SK-N-SH (cell line): ENCODE measurements at regions not wholly inside any gene's neighbourhood (a gene's known extent, or its start where the extent isn't known, plus 50 kb on each side); places are given as distances from the start of the nearest gene placed in this dataset.

Source experiments
- CTCF ChIA-PET: fragments of 300-600, 350-600 bp; formaldehyde crosslinking; extraction: SDS; loops from one replicate; lab custom pipeline; 2021; lab: Yijun Ruan, JAX
- POLR2A ChIA-PET: fragments of 350-600 bp; sonication (Branson Sonifier 250); formaldehyde crosslinking; extraction: SDS; loops from one replicate; lab custom pipeline; 2020; ENCODE audit warnings: antibody characterized with exemption, inconsistent platforms; lab: Yijun Ruan, JAX
- DNase-seq: peaks from one replicate; pipeline ENCODE4 v3.0.0; 2012
- H2AFZ ChIP-seq: fragments of 200-600 bp; sonication (generic); 2 replicates; pipeline ENCODE4 v1.8.1; 2016; ENCODE audit warnings: antibody characterized with exemption, mild to moderate bottlenecking, low read depth
- H3F3A ChIP-seq: fragments of 200-600 bp; sonication (generic); replicated peaks from 2 replicates; pipeline ENCODE3; 2016; ENCODE audit warnings: antibody characterized with exemption, mild to moderate bottlenecking; ENCODE audit not compliant: insufficient read depth
- H3K27ac ChIP-seq, 2 experiments: fragments of 200-500 bp in 1 of 2; fragments of 200-600 bp in 1 of 2; sonication (Bioruptor generic) in 1 of 2; sonication (generic), shearing (Covaris generic) in 1 of 2; 2 replicates each; pipeline versions ENCODE4 v1.5.1 to v1.6.1; 2014 to 2016; ENCODE audit warnings: low read depth in 2 of 2, inconsistent platforms in 1 of 2, low read length in 1 of 2, mild to moderate bottlenecking in 1 of 2, mixed read lengths in 1 of 2
- H3K27me3 ChIP-seq: fragments of 200-600 bp; sonication (generic), shearing (Covaris generic); 2 replicates; pipeline ENCODE4 v1.6.1; 2016; ENCODE audit warnings: mixed run types; ENCODE audit not compliant: insufficient read depth
- H3K36me3 ChIP-seq, 2 experiments: fragments of 200-500 bp in 1 of 2; fragments of 200-600 bp in 1 of 2; sonication (Bioruptor generic) in 1 of 2; sonication (generic) in 1 of 2; replicated peaks in 1 of 2; 2 replicates each; pipeline versions ENCODE3 to v1.5.1; 2014 to 2016; ENCODE audit warnings: low read length in 1 of 2, mild to moderate bottlenecking in 1 of 2; ENCODE audit not compliant: insufficient read depth in 2 of 2, control insufficient read depth in 1 of 2
- H3K4me1 ChIP-seq, 2 experiments: fragments of 200-500 bp in 1 of 2; fragments of 200-600 bp in 1 of 2; sonication (Bioruptor generic) in 1 of 2; sonication (generic), shearing (Covaris generic) in 1 of 2; 2 replicates each; pipeline versions ENCODE4 v1.5.1 to v1.6.1; 2014 to 2016; ENCODE audit warnings: low read depth in 1 of 2, low read length in 1 of 2, mixed run types in 1 of 2; ENCODE audit not compliant: insufficient read depth in 2 of 2, control insufficient read depth in 1 of 2
- H3K4me2 ChIP-seq: fragments of 200-600 bp; sonication (generic), shearing (Covaris generic); 2 replicates; pipeline ENCODE4 v1.6.1; 2017; ENCODE audit warnings: mixed run types
- H3K4me3 ChIP-seq, 2 experiments: fragments of 200-500 bp in 1 of 2; fragments of 200-600 bp in 1 of 2; sonication (Bioruptor generic) in 1 of 2; sonication (generic), shearing (Covaris generic) in 1 of 2; 2 replicates each; pipeline versions ENCODE4 v1.5.1 to v1.8.1; 2014 to 2016; ENCODE audit warnings: low read depth in 2 of 2, inconsistent platforms in 1 of 2, low read length in 1 of 2, mild to moderate bottlenecking in 1 of 2, mixed read lengths in 1 of 2, moderate library complexity in 1 of 2
- H3K79me2 ChIP-seq: fragments of 200-600 bp; sonication (generic); 2 replicates; pipeline ENCODE4 v1.8.1; 2017; ENCODE audit warnings: mild to moderate bottlenecking; ENCODE audit not compliant: insufficient read depth
- H3K9ac ChIP-seq: fragments of 200-600 bp; sonication (generic); 2 replicates; pipeline ENCODE4 v1.6.1; 2017; ENCODE audit warnings: mixed run types
- H3K9me2 ChIP-seq: fragments of 200-600 bp; sonication (generic); 2 replicates; pipeline ENCODE4 v1.6.1; 2017; ENCODE audit warnings: mixed run types
- H3K9me3 ChIP-seq: fragments of 200-600 bp; sonication (generic); 2 replicates; pipeline ENCODE4 v1.6.1; 2017; ENCODE audit warnings: mixed run types, mild to moderate bottlenecking, moderate library complexity
- H4K20me1 ChIP-seq: fragments of 200-600 bp; sonication (generic); 2 replicates; pipeline ENCODE4 v1.6.1; 2017; ENCODE audit warnings: mild to moderate bottlenecking, mixed run types; ENCODE audit not compliant: insufficient read depth
- CTCF ChIP-seq: fragments of 200-600 bp; sonication (generic); IDR thresholded peaks from 2 replicates; pipeline ENCODE4 v1.6.1; 2017; ENCODE audit warnings: antibody characterized with exemption, mild to moderate bottlenecking, moderate library complexity
- ELF1 ChIP-seq: IDR thresholded peaks from 2 replicates; pipeline ENCODE4 v1.4.0; 2012
- FOSL2 ChIP-seq: IDR thresholded peaks from 2 replicates; pipeline ENCODE4 v1.4.0; 2012; ENCODE audit warnings: low read depth, mild to moderate bottlenecking, moderate library complexity, borderline replicate concordance
- FOXM1 ChIP-seq: IDR thresholded peaks from 2 replicates; pipeline ENCODE4 v1.4.0; 2012; ENCODE audit warnings: low read depth, mild to moderate bottlenecking
- GABPA ChIP-seq: IDR thresholded peaks from 2 replicates; pipeline ENCODE4 v1.4.0; 2012; ENCODE audit warnings: low read depth, mild to moderate bottlenecking
- GATA2 ChIP-seq: sonication (generic); formaldehyde crosslinking; IDR thresholded peaks from 2 replicates; pipeline ENCODE4 v1.5.0; 2020; ENCODE audit warnings: mild to moderate bottlenecking, missing genetic modification reagents
- JUND ChIP-seq: IDR thresholded peaks from 2 replicates; pipeline ENCODE4 v1.4.0; 2012
- MAX ChIP-seq: IDR thresholded peaks from 2 replicates; pipeline ENCODE4 v1.4.0; 2012; ENCODE audit warnings: low read depth
- POLR2AphosphoS5 ChIP-seq: IDR thresholded peaks from 2 replicates; pipeline ENCODE4 v1.6.1; 2012; ENCODE audit warnings: low read depth, low read length
- RAD21 ChIP-seq: IDR thresholded peaks from 2 replicates; pipeline ENCODE4 v1.6.1; 2012; ENCODE audit warnings: mild to moderate bottlenecking, low read length
- RCOR1 ChIP-seq: fragments of 150-350 bp; IDR thresholded peaks from 2 replicates; pipeline ENCODE4 v1.6.1; 2017; ENCODE audit warnings: antibody characterized with exemption, low read length
- RFX5 ChIP-seq: IDR thresholded peaks from 2 replicates; pipeline ENCODE4 v1.6.1; 2012; ENCODE audit warnings: mild to moderate bottlenecking, improper control_type of control experiment, low read length
- RXRA ChIP-seq: IDR thresholded peaks from 2 replicates; pipeline ENCODE4 v1.4.0; 2012; ENCODE audit warnings: low read depth, mild to moderate bottlenecking, borderline replicate concordance
- TAF1 ChIP-seq: IDR thresholded peaks from 2 replicates; pipeline ENCODE4 v1.6.1; 2012; ENCODE audit warnings: low read depth, mild to moderate bottlenecking, low read length, moderate library complexity, borderline replicate concordance
- TEAD4 ChIP-seq: IDR thresholded peaks from 2 replicates; pipeline ENCODE4 v1.4.0; 2012; ENCODE audit warnings: mild to moderate bottlenecking, borderline replicate concordance; ENCODE audit not compliant: insufficient read depth
- WGBS: methylation state at CpG from one replicate; pipeline ENCODE4 v1.1.6; 2017; ENCODE audit warnings: low lambda C conversion rate; 5-methylcytosine and 5-hydroxymethylcytosine counted together
- TF ChIP-seq, protein P1 (sequence below): IDR thresholded peaks from 2 replicates; pipeline ENCODE4 v1.4.0; 2012; ENCODE audit warnings: low read depth, borderline replicate concordance
- TF ChIP-seq, protein P2 (sequence below): IDR thresholded peaks from 2 replicates; pipeline ENCODE4 v1.4.0; 2012; ENCODE audit warnings: low read depth, borderline replicate concordance

GRCh38 chr2:58598171-58598570 lies 357.0 kb upstream of the FANCL start (continued):
- TF ChIP-seq RXRA = no peak
- no peak for TF ChIP-seq RAD21
- TF ChIP-seq, protein P1, sequence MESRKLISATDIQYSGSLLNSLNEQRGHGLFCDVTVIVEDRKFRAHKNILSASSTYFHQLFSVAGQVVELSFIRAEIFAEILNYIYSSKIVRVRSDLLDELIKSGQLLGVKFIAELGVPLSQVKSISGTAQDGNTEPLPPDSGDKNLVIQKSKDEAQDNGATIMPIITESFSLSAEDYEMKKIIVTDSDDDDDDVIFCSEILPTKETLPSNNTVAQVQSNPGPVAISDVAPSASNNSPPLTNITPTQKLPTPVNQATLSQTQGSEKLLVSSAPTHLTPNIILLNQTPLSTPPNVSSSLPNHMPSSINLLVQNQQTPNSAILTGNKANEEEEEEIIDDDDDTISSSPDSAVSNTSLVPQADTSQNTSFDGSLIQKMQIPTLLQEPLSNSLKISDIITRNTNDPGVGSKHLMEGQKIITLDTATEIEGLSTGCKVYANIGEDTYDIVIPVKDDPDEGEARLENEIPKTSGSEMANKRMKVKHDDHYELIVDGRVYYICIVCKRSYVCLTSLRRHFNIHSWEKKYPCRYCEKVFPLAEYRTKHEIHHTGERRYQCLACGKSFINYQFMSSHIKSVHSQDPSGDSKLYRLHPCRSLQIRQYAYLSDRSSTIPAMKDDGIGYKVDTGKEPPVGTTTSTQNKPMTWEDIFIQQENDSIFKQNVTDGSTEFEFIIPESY = no peak
- no peak for TF ChIP-seq ELF1

DNA sequence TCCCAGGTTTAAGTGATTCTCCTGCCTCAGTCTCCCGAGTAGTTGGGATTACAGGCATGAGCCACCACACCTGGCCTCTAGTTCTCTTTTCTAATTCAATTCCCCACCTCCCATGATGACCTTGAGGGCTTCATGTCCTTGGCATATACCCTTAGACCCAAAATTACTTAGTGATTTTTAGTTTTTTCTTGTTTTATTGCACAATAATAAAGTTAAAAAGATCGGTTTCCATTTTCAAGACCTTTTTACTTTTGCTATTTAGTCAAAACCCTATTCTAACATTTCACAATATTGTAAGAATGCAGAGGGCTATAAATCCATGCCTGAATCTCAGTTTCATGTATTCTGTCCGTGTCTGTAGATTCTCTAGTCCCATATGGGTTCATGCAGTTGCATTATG lies 354.6 kb upstream of the FANCL start:
- Histone ChIP-seq H3K27me3 (no peaks in the 10 kb centered on the region), H3K4me2 (no peak overlapping the region), H3K27ac (no peak overlapping the region; a peak in 2 of 4 replicates), H3F3A (no peaks in the 10 kb centered on the region), H4K20me1 (no peaks in the 10 kb centered on the region), H3K9me3 (no peaks in the 10 kb centered on the region), H2AFZ (no peak overlapping the region), H3K36me3 (no peaks in the 10 kb centered on the region)
- CTCF ChIA-PET = interaction anchor here (0.6 kb wide), 1 partner anchor 703 kb away, joined by 3 read pairs; no protein-coding TSS in a partner anchor
- no peak for DNase-seq
- no peak for TF ChIP-seq POLR2AphosphoS5
- TF ChIP-seq FOSL2 = no peak
- no peak for TF ChIP-seq TAF1
- TF ChIP-seq, protein P2, sequence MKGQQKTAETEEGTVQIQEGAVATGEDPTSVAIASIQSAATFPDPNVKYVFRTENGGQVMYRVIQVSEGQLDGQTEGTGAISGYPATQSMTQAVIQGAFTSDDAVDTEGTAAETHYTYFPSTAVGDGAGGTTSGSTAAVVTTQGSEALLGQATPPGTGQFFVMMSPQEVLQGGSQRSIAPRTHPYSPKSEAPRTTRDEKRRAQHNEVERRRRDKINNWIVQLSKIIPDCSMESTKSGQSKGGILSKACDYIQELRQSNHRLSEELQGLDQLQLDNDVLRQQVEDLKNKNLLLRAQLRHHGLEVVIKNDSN = no peak
- TF ChIP-seq FOXM1 = no peak
- TF ChIP-seq RFX5 = no peak
- TF ChIP-seq, protein P1 = no peak
- no peak for TF ChIP-seq TEAD4
- no peak for TF ChIP-seq GATA2
- TF ChIP-seq CTCF = no peak
- TF ChIP-seq JUND = no peak
- no peak for TF ChIP-seq RCOR1
- TF ChIP-seq MAX = no peak
- no peak for TF ChIP-seq ELF1
- no peak for TF ChIP-seq GABPA
- no peak for TF ChIP-seq RXRA
- TF ChIP-seq, all 33 proteins: peak for 0
- Histone ChIP-seq H3K9me2 (no peaks in the 10 kb centered on the region), H3K9ac (no peak overlapping the region), H3K4me1 (peaks cover 5% of the 10 kb centered on the region in 2 experiments; a peak in 3 of 4 replicates), H3K79me2 (no peaks in the 10 kb centered on the region), H3K4me3 (no peak overlapping the region)
- POLR2A ChIA-PET = no interaction called here
- 31% methylated on average over 3 of the region's 3 CpGs for WGBS
